GM19463 (cell line): ENCODE measurements at regions not wholly inside any gene's neighbourhood (a gene's known extent, or its start where the extent isn't known, plus 50 kb on each side); places are given as distances from the start of the nearest gene placed in this dataset.
A peak's percentile ranks its signal among the peaks of the same experiment; 100 is the strongest.

Source experiments
- ATAC-seq: cut with Tn5 transposase; IDR thresholded peaks from one replicate; pipeline ENCODE4 v1.9.1; 2021; ENCODE audit warnings: mild to moderate bottlenecking, moderate library complexity; ENCODE audit not compliant: unreplicated experiment

GRCh38 chr11:80155412-80156017 lies 714.7 kb upstream of the TENM4 start:
- ATAC-seq, result peak; percentile 56

- ATAC-seq, result no peak
Measured at GRCh38 chr11:80146232-80146631, 705.4 kb upstream of the TENM4 start.

- ATAC-seq, result peak; percentile 67
Measured at GRCh38 chr11:80144897-80145594, 704.2 kb upstream of the TENM4 start.

DNA sequence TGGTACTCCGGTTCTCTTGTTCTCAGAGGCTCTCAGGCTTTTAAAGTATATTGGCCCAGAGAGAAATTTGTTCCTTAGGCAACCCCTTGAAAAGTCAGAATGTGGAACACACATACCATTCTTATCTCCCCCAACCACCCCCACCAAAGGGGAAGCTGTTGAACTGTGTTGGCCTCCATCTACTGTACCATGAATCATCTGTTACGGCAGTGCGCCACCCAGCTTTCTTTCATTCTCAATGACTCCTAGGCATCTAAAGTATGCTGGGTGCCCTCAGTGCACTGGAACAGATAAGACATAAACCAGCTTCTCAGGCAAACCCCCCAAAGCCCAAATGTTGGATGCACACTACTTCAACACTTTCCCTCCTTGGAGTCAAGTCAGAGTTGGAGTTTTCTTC lies 696.2 kb upstream of the TENM4 start:
- no peak for ATAC-seq

- no peak for ATAC-seq
Measured at GRCh38 chr11:80129396-80129795, 688.6 kb upstream of the TENM4 start.

GRCh38 chr11:80122211-80122610 lies 681.4 kb upstream of the TENM4 start:
- ATAC-seq, result no peak

DNA sequence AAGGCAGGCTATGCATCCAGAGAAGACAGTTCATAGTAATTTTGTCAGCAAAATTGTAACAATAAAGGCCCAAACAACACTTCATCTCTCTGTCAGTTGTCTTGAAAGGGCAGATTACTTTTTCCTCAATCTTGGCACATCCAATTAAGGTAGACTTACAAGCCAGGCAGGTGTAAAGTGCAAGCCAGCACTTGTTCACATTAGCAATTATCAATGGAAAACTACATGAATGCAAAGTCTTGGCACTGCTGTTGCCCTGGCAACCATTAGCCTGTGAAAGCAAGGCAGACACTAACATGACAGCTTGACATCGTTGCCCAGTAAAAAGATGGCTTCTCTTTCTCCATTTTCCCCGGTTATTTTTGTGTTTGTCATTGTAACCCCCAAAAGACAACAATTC lies 677.2 kb upstream of the TENM4 start:
- ATAC-seq, result no peak

GRCh38 chr11:80116796-80117195 lies 676.0 kb upstream of the TENM4 start:
- ATAC-seq, result no peak

- ATAC-seq, result no peak
Measured at GRCh38 chr11:80109652-80110051, 668.8 kb upstream of the TENM4 start.

DNA sequence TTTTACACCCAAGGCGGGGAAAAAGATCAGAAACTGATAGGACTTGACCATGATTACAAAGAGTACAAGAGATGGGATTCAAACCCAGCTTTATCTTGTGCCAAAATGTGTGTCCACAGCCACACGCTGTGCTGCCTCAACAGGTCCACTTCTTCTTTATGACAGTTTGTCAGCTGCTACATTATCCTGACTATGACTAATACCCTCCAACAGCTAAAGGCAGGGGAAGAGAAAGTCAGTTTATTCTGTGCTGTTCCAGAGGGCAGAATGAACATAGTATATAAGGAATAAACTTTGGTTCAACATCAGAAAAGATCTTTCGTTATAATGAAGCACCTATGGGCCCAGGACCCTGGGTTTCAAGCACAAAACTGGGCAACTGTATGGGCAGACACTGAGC lies 668.2 kb upstream of the TENM4 start:
- ATAC-seq, result no peak

GRCh38 chr11:80107415-80107814 lies 666.6 kb upstream of the TENM4 start:
- no peak for ATAC-seq

DNA sequence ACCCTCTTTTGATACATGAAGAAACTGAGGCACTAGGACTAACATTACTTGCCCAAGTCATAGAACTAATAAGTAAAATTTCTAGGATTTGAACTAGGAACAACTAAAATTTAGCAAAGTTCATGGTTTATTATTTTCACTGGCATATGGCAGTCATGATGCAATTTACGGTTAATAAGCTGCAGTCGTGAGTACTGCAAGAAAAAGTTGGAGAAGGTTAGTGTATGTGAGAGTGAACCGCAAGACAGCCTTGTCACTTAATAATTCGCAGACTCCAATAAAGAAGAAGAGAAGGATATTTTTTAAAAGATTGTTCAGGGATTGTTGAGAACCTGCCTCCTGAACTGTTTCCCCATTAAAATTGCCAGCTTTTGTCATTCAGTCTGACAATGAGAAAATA lies 663.4 kb upstream of the TENM4 start:
- ATAC-seq, result no peak

DNA sequence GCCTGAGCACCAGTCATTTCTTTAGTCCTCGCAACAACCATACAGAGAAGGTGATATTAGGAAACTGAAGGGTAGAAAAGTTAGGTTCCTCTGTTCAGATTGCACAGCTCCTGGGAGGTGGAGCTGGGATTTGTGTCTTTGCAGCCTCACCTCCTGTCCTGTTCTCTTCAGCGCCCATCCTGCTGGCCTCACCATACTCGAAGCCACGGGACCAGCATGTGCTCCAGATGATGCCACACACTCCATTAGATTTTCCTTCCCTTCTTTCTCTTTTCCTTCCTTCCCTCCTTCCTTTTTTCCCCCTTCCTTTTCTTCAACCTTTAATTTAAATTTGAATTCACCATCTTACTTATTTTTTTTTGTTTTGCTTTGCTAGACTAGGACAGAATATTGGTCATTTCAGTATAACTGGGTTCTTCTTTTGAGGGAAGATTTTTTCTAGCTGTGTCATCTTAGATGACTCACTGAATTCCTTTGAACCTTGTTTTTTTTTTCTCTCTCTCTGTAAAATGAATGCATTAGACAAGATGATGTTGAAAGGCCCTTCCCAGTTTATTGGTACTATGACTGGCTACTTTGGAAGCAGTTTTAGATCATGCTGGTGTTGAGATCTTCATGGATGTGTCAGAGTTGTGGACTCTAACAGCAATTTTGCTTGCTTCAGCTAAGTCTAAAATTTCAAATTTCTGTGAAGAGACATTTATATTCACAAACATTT lies 662.5 kb upstream of the TENM4 start:
- no peak for ATAC-seq

DNA sequence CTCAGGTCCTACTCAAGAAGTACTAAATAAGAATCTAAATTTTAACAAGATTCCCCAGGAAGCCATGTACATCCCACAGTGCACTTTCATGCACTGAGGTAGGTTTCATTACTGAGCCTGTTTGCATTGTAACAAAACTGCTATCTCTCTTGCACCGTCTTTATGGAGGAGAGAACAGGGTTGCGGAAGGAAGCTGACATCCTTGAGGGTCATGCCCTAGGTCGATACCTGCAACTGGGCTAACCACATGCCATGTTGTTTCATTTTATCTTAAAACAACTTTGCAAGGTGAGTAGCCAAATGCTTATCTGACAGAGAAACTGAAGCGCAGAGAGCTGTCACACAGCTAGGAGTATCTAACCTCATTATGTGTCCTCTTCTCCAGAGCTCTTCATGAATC lies 656.3 kb upstream of the TENM4 start:
- ATAC-seq, result no peak

DNA sequence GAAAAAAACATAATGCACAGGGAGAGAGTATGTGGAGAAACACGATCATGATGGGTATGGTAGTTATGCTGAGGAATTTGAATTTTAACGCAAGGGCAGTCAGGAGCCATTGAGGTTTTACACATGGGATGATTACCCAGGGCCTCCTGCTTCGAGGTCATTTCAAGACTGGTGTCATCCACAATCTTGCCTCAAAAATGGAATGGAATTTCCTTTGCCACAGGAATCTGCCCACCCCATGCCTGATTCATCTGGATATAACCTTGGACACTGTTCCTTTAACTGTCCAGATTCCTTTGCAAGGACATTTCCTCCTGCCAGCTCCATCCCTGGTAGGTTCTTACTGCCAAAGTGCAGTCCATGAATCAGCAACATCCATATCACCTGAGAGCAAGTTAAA lies 655.9 kb upstream of the TENM4 start:
- ATAC-seq, result no peak

GRCh38 chr11:80086496-80087055 lies 645.7 kb upstream of the TENM4 start:
- no peak for ATAC-seq

DNA sequence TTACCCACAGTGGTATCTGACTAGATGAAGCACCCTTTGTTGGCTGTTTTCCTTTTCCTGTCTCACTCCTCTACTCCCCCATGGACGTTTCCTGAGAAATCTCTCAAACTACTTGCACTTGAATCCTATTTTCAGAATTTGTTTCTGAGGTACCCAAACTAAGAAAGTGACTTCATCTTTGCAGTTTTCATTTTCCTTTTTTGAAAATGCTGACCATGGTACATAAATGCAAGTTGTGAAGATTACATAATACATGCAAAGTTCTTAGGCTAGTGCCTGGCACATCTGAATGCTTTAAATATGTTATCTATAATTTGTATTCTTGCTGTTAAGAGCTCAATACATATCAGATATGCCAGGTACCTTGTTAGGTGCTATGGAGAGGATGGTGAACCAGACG lies 644.7 kb upstream of the TENM4 start:
- no peak for ATAC-seq

- ATAC-seq, result no peak
Measured at GRCh38 chr11:80084608-80085007, 643.8 kb upstream of the TENM4 start.

DNA sequence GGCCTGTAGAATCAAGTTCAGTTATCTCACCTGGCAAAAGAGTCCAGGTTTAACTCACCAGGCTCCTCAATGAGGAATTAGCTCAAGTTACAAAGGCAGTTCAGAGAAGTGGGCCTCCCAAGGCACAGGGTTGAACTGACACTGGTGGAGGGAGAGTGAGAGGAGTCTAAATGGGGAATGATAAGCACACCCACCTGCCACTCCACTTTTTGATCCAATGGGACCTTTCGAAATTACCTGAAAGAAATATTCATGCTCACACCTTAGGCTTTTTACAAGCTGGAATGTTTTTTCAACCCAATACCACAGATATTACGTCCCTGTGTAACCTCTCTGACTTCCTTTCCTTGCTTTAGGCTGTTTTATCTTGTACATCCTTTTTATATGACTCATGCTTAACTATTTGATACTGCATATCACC lies 642.7 kb upstream of the TENM4 start:
- ATAC-seq, result no peak

- ATAC-seq, result no peak
Measured at GRCh38 chr11:80082406-80082805, 641.6 kb upstream of the TENM4 start.

- no peak for ATAC-seq
Measured at GRCh38 chr11:80077113-80077512, 636.3 kb upstream of the TENM4 start.

- ATAC-seq, result no peak
Measured at GRCh38 chr11:80074837-80075236, 634.0 kb upstream of the TENM4 start.
